Thyroid gland (tissue), 4 donors: ENCODE measurements at regions not wholly inside any gene's neighbourhood (a gene's known extent, or its start where the extent isn't known, plus 50 kb on each side); places are given as distances from the start of the nearest gene placed in this dataset.

ENCODE experiments used
- POLR2A ChIP-seq, 2 donors: fragments of 450-650 bp; IDR thresholded peaks; one replicate each; pipeline ENCODE4 v1.6.1; 2017; ENCODE audit warnings: antibody characterized with exemption in 2 of 2, mild to moderate bottlenecking in 2 of 2, moderate library complexity in 1 of 2
- TF ChIP-seq, protein P1 (sequence below), 6 experiments: fragments of 200-600 bp in 3 of 6; fragments of 450-650 bp in 3 of 6; sonication (generic) in 3 of 6; IDR thresholded peaks; one replicate each; pipeline ENCODE4 v1.5.1; 2016 to 2019; ENCODE audit warnings: antibody characterized with exemption in 6 of 6, mild to moderate bottlenecking in 2 of 6, inconsistent platforms in 1 of 6, moderate library complexity in 1 of 6

DNA sequence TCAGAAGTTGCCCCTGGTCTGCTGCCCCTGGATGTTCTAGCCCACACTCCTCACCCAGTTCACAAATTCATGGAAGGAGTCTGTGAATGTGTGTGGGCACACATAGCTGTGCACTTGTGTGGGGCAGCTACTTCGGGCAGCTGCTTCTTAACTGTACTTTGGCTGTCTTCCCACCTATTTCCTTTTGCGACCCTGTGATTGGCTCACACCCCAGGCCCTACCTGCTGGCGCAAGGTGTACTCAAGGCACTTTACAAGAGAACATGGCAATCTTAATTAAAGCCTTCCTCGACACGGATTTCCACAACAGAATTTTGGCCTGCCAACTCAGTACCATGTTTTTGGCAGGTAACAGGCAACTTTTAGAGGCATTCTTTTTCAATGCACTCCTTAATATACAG lies 86.5 kb upstream of the CTTNBP2NL start:
- TF ChIP-seq, protein P1, sequence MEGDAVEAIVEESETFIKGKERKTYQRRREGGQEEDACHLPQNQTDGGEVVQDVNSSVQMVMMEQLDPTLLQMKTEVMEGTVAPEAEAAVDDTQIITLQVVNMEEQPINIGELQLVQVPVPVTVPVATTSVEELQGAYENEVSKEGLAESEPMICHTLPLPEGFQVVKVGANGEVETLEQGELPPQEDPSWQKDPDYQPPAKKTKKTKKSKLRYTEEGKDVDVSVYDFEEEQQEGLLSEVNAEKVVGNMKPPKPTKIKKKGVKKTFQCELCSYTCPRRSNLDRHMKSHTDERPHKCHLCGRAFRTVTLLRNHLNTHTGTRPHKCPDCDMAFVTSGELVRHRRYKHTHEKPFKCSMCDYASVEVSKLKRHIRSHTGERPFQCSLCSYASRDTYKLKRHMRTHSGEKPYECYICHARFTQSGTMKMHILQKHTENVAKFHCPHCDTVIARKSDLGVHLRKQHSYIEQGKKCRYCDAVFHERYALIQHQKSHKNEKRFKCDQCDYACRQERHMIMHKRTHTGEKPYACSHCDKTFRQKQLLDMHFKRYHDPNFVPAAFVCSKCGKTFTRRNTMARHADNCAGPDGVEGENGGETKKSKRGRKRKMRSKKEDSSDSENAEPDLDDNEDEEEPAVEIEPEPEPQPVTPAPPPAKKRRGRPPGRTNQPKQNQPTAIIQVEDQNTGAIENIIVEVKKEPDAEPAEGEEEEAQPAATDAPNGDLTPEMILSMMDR (IDR thresholded peaks at IDR 0.05) = no peak
- no peak for TF ChIP-seq POLR2A (IDR thresholded peaks at IDR 0.05)
